Endothelial cell of umbilical vein (primary cell): ENCODE measurements at regions not wholly inside any gene's neighbourhood (a gene's known extent, or its start where the extent isn't known, plus 50 kb on each side); places are given as distances from the start of the nearest gene placed in this dataset.

Experiments
- BruUV-seq: library from RNA; stranded (reverse); fragments of 400-500 nt; replicated peaks from 2 replicates; lab custom pipeline; 2021; lab: Mats Ljungman, UMichigan
- CTCF ChIA-PET: fragments of 300-600, 350-600 bp; sonication (Branson Sonifier 250); formaldehyde crosslinking; loops from one replicate; lab custom pipeline; 2021; ENCODE audit warnings: antibody characterized with exemption, inconsistent platforms; lab: Charles Lee
- POLR2A ChIA-PET: fragments of 300-600, 350-600 bp; sonication (Branson Sonifier 250); formaldehyde crosslinking; loops from one replicate; lab custom pipeline; 2021; ENCODE audit warnings: antibody characterized with exemption, inconsistent platforms; lab: Charles Lee
- DNase-seq: peaks from one replicate; pipeline ENCODE4 v3.0.0-alpha.2; 2011; ENCODE audit warnings: low read depth, low spot score
- FAIRE-seq: peaks from 2 replicates; lab custom pipeline; 2011; peaks lifted over from hg19 to GRCh38; lab: Jason Lieb, UNC
- H2AFZ ChIP-seq: 2 replicates; pipeline ENCODE4 v1.6.0; 2012; ENCODE audit warnings: low read depth, low read length, control low read depth, inconsistent platforms
- H3K27ac ChIP-seq: 2 replicates; pipeline ENCODE4 v1.5.1; 2011; ENCODE audit warnings: low read depth, mild to moderate bottlenecking, control low read depth, low read length, moderate library complexity; ENCODE audit not compliant: insufficient read depth
- H3K27me3 ChIP-seq, 2 experiments: 2 replicates each; pipeline versions ENCODE4 v1.6.0 to v1.6.1; 2011; ENCODE audit warnings: low read length in 2 of 2, mixed read lengths in 1 of 2; ENCODE audit not compliant: control insufficient read depth in 2 of 2, insufficient read depth in 2 of 2
- H3K36me3 ChIP-seq, 2 experiments: 2 replicates in 1 of 2; 3 replicates in 1 of 2; pipeline ENCODE4 v1.5.1; 2011; ENCODE audit warnings: low read length in 2 of 2, mild to moderate bottlenecking in 1 of 2, moderate library complexity in 1 of 2; ENCODE audit not compliant: control insufficient read depth in 2 of 2, insufficient read depth in 2 of 2; ENCODE audit errors: extremely low read depth in 1 of 2
- H3K4me1 ChIP-seq: 3 replicates; pipeline ENCODE4 v1.5.1; 2011; ENCODE audit warnings: mild to moderate bottlenecking, low read length; ENCODE audit not compliant: control insufficient read depth, insufficient read depth; ENCODE audit errors: extremely low read depth
- H3K4me2 ChIP-seq: 2 replicates; pipeline ENCODE4 v1.6.1; 2011; ENCODE audit warnings: low read length, control low read depth, mixed read lengths; ENCODE audit not compliant: insufficient read depth
- H3K4me3 ChIP-seq, 3 experiments: fragments of 200-600 bp in 1 of 3; sonication (generic), shearing (Covaris generic) in 1 of 3; replicated peaks in 1 of 3; 2 replicates each; pipeline ENCODE4 v1.5.1; 2011 to 2016; ENCODE audit warnings: control low read depth in 3 of 3, low read length in 3 of 3, mild to moderate bottlenecking in 2 of 3, inconsistent platforms in 1 of 3, low read depth in 1 of 3, moderate library complexity in 1 of 3; ENCODE audit not compliant: insufficient read depth in 1 of 3
- H3K79me2 ChIP-seq: 2 replicates; pipeline ENCODE4 v1.6.0; 2012; ENCODE audit warnings: low read length, inconsistent platforms; ENCODE audit not compliant: control insufficient read depth, insufficient read depth
- H3K9ac ChIP-seq: replicated peaks from 2 replicates; pipeline ENCODE3; 2011; ENCODE audit warnings: low read length, control low read depth; ENCODE audit not compliant: insufficient read depth; ENCODE audit errors: extremely low read depth
- H3K9me1 ChIP-seq: replicated peaks from 3 replicates; pipeline ENCODE4 v1.6.0; 2011; ENCODE audit warnings: mild to moderate bottlenecking, low read length; ENCODE audit not compliant: control insufficient read depth, insufficient read depth; ENCODE audit errors: extremely low read depth
- H3K9me3 ChIP-seq: replicated peaks from 2 replicates; pipeline ENCODE4 v1.5.1; 2012; ENCODE audit warnings: low read length, inconsistent platforms; ENCODE audit not compliant: control insufficient read depth, insufficient read depth
- H4K20me1 ChIP-seq: replicated peaks from 2 replicates; pipeline ENCODE3; 2011; ENCODE audit warnings: mild to moderate bottlenecking, low read length; ENCODE audit not compliant: control insufficient read depth, insufficient read depth; ENCODE audit errors: extremely low read depth
- EZH2 ChIP-seq: IDR thresholded peaks from 2 replicates; pipeline ENCODE4 v1.6.1; 2012; ENCODE audit warnings: borderline replicate concordance, low read depth, mild to moderate bottlenecking, moderate library complexity, low read length, inconsistent platforms; ENCODE audit not compliant: severe bottlenecking
- FOS ChIP-seq: IDR thresholded peaks from 2 replicates; pipeline ENCODE4 v1.6.1; 2011; ENCODE audit warnings: mild to moderate bottlenecking, low read length, moderate library complexity, borderline replicate concordance; ENCODE audit not compliant: insufficient read depth
- GATA2 ChIP-seq: IDR thresholded peaks from 2 replicates; pipeline ENCODE4 v1.7.0; 2011; ENCODE audit warnings: low read depth, mild to moderate bottlenecking, moderate library complexity, mixed read lengths, low read length; ENCODE audit not compliant: insufficient read length, insufficient read depth
- JUN ChIP-seq: IDR thresholded peaks from 2 replicates; pipeline ENCODE4 v1.6.1; 2011; ENCODE audit warnings: borderline replicate concordance, low read depth; ENCODE audit not compliant: insufficient read length, insufficient read depth
- MAX ChIP-seq: IDR thresholded peaks from 2 replicates; pipeline ENCODE4 v1.6.1; 2011; ENCODE audit not compliant: insufficient read depth, insufficient read length
- POLR2A ChIP-seq: IDR thresholded peaks from 2 replicates; pipeline ENCODE4 v1.6.1; 2012; ENCODE audit warnings: low read depth, mild to moderate bottlenecking, control low read depth, low read length
- POLR2AphosphoS5 ChIP-seq: IDR thresholded peaks from 2 replicates; pipeline ENCODE4 v1.6.1; 2012; ENCODE audit warnings: low read depth, mild to moderate bottlenecking, control low read depth, low read length, moderate library complexity; ENCODE audit not compliant: insufficient read depth
- dilution Hi-C: fragments of 300-500 bp; cut with MboI; formaldehyde crosslinking; loops from one replicate; pipeline ENCODE4 v1.15.0; 2019; ENCODE audit warnings: low sequenced_read_pairs; ENCODE audit not compliant: extremely low pct_ligation_motif_present
- intact Hi-C: fragments of 100-400 bp; cut with micrococcal nuclease; formaldehyde crosslinking; loops from one replicate; pipeline ENCODE4 v1.10.0; 2022

- ChIA-PET CTCF (interaction anchor here (1.9 kb wide), 1 partner anchor 28 kb away, joined by 6 read pairs; no protein-coding TSS in a partner anchor), POLR2A (no interaction called here)
- Histone ChIP-seq H3K27ac (no peak overlapping the region), H3K36me3 (no peaks in the 10 kb centered on the region), H3K79me2 (no peaks in the 10 kb centered on the region), H3K9me3 (no peaks in the 10 kb centered on the region), H3K9ac (no peak overlapping the region), H4K20me1 (no peaks in the 10 kb centered on the region), H3K27me3 (no peaks in the 10 kb centered on the region), H2AFZ (no peak overlapping the region), H3K4me1 (no peaks in the 10 kb centered on the region), H3K4me2 (no peak overlapping the region), H3K9me1 (no peaks in the 10 kb centered on the region), H3K4me3 (no peak overlapping the region)
- FAIRE-seq: no peak
- intact Hi-C loops: no loop called here
- dilution Hi-C loops: no loop called here
- BruUV-seq: no TSS peak
- TF ChIP-seq POLR2AphosphoS5 (no peak), EZH2 (no peak), FOS (no peak), MAX (no peak)
- DNase-seq: no peak
These were observed 179.9 kb downstream of the ZIC1 start for GRCh38 chr3:147589016-147589415.

- H3K9ac ChIP-seq: no peak overlapping the region
- no TSS peak for BruUV-seq
- TF ChIP-seq JUN (no peak), GATA2 (no peak), MAX (no peak), POLR2A (no peak)
- dilution Hi-C loops (no loop called here), intact Hi-C loops (no loop called here)
- H3K9me3 ChIP-seq: no peaks in the 10 kb centered on the region
- no peaks in the 10 kb centered on the region for H3K4me1 ChIP-seq
- peaks cover 0 to 2% of the 10 kb centered on the region in 2 experiments for H3K27me3 ChIP-seq
- ChIA-PET POLR2A (no interaction called here), CTCF (interaction anchor here (1.2 kb wide), 1 partner anchor 13 kb away, joined by 5 read pairs; no protein-coding TSS in a partner anchor)
- FAIRE-seq: no peak
- no peak for DNase-seq
- H3K9me1 ChIP-seq: no peaks in the 10 kb centered on the region
- H4K20me1 ChIP-seq: no peaks in the 10 kb centered on the region
- H3K4me2 ChIP-seq: no peak overlapping the region
- no peak overlapping the region for H2AFZ ChIP-seq
- H3K36me3 ChIP-seq: no peaks in the 10 kb centered on the region
- no peak overlapping the region for H3K27ac ChIP-seq
- no peak overlapping the region for H3K4me3 ChIP-seq
- H3K79me2 ChIP-seq: no peaks in the 10 kb centered on the region
These were observed 195.0 kb downstream of the ZIC1 start for GRCh38 chr3:147604136-147604535.
